Sigmoid colon (tissue), 6 donors: ENCODE measurements at regions not wholly inside any gene's neighbourhood (a gene's known extent, or its start where the extent isn't known, plus 50 kb on each side); places are given as distances from the start of the nearest gene placed in this dataset.

Source experiments
- DNase-seq: peaks from one replicate; pipeline ENCODE4 v3.0.0-alpha.2; 2019
- H3K27ac ChIP-seq, 4 donors: fragments of 200-600 bp; sonication (generic); one replicate each; pipeline ENCODE4 v1.5.1; 2016 to 2019; ENCODE audit warnings: mild to moderate bottlenecking in 1 of 4
- H3K27me3 ChIP-seq, 3 donors: fragments of 200-600 bp; sonication (generic); one replicate each; pipeline ENCODE4 v1.5.1; 2019; ENCODE audit warnings: mild to moderate bottlenecking in 1 of 3
- H3K36me3 ChIP-seq, 4 donors: fragments of 200-600 bp; sonication (generic); one replicate each; pipeline ENCODE4 v1.5.1; 2016 to 2019
- H3K4me1 ChIP-seq, 4 donors: fragments of 200-600 bp; sonication (generic); one replicate each; pipeline ENCODE4 v1.5.1; 2017 to 2019
- H3K4me3 ChIP-seq, 4 donors: fragments of 200-600 bp; sonication (generic); one replicate each; pipeline ENCODE4 v1.5.1; 2017 to 2019; ENCODE audit warnings: mild to moderate bottlenecking in 2 of 4, moderate library complexity in 1 of 4
- H3K9me3 ChIP-seq, 4 donors: fragments of 200-600 bp in 3 of 4; sonication (generic) in 3 of 4; one replicate each; pipeline versions ENCODE4 v1.5.1 to v1.6.1; 2013 to 2019
- CTCF ChIP-seq, 4 experiments: fragments of 450-650 bp in 3 of 4; fragments of 200-600 bp in 1 of 4; IDR thresholded peaks; one replicate each; pipeline ENCODE4 v1.5.1; 2016 to 2019; ENCODE audit warnings: antibody characterized with exemption in 4 of 4, mild to moderate bottlenecking in 3 of 4, moderate library complexity in 2 of 4
- EP300 ChIP-seq, 4 donors: sonication (generic); formaldehyde crosslinking; IDR thresholded peaks; one replicate each; pipeline ENCODE4 v1.6.1; 2017; ENCODE audit warnings: antibody characterized with exemption in 4 of 4
- POLR2A ChIP-seq, 2 donors: fragments of 450-650 bp; IDR thresholded peaks; one replicate each; pipeline ENCODE4 v1.6.1; 2016; ENCODE audit warnings: antibody characterized with exemption in 2 of 2, mild to moderate bottlenecking in 2 of 2, moderate library complexity in 2 of 2
- POLR2AphosphoS5 ChIP-seq, 4 donors: sonication (generic); formaldehyde crosslinking; IDR thresholded peaks; one replicate each; pipeline ENCODE4 v1.6.1; 2017; ENCODE audit warnings: antibody characterized with exemption in 4 of 4
- WGBS, 2 donors: extraction: QIAGEN DNeasy Blood & Tissue Kit; methylation state at CpG; one replicate each; pipeline ENCODE4 v1.1.7; 2013; 5-methylcytosine and 5-hydroxymethylcytosine counted together
- intact Hi-C: fragments of 100-400 bp; cut with DNase I; formaldehyde crosslinking; loops from one replicate; pipeline ENCODE4 v1.15.1; 2023
- donor health status: healthy with polysubstance abuse.
- donor health status: healthy.

GRCh38 chr11:92829121-92829520, 140.3 kb upstream of the MTNR1B start:
- H3K4me3 ChIP-seq, result no peak overlapping the region
- no peaks in the 10 kb centered on the region for H3K27me3 ChIP-seq
- TF ChIP-seq CTCF (IDR thresholded peaks at IDR 0.05) (no peak), EP300 (IDR thresholded peaks at IDR 0.05) (no peak), POLR2AphosphoS5 (IDR thresholded peaks at IDR 0.05) (no peak), POLR2A (IDR thresholded peaks at IDR 0.05) (no peak)
- intact Hi-C loops, result no loop called here
- WGBS, 2 donors, result 93 to 95% methylated on average over 3 of the region's 3 CpGs
- H3K9me3 ChIP-seq, result no peaks in the 10 kb centered on the region
- H3K27ac ChIP-seq, result no peak overlapping the region
- no peak for DNase-seq
- no peaks in the 10 kb centered on the region for H3K36me3 ChIP-seq
- H3K4me1 ChIP-seq, result peaks cover 0 to 16% (median 10%) of the 10 kb centered on the region in 4 donors

- DNase-seq, result no peak
- Histone ChIP-seq H3K4me1 (peaks cover 0 to 16% (median 10%) of the 10 kb centered on the region in 4 donors), H3K36me3 (no peaks in the 10 kb centered on the region), H3K27me3 (no peaks in the 10 kb centered on the region), H3K4me3 (no peak overlapping the region), H3K27ac (no peak overlapping the region), H3K9me3 (no peaks in the 10 kb centered on the region)
- TF ChIP-seq POLR2A (IDR thresholded peaks at IDR 0.05) (no peak), EP300 (IDR thresholded peaks at IDR 0.05) (no peak), POLR2AphosphoS5 (IDR thresholded peaks at IDR 0.05) (no peak), CTCF (IDR thresholded peaks at IDR 0.05) (no peak)
- intact Hi-C loops, result no loop called here
Observed at GRCh38 chr11:92829671-92830070, 139.8 kb upstream of the MTNR1B start.

GRCh38 chr11:92830377-92831155, 138.9 kb upstream of the MTNR1B start:
- WGBS, 2 donors, result 62 to 84% methylated on average over 5 of the region's 5 CpGs
- Histone ChIP-seq H3K27me3 (no peaks in the 10 kb centered on the region), H3K4me3 (no peak overlapping the region), H3K4me1 (peaks cover 0 to 16% (median 10%) of the 10 kb centered on the region in 4 donors), H3K36me3 (no peaks in the 10 kb centered on the region), H3K9me3 (no peaks in the 10 kb centered on the region), H3K27ac (no peak overlapping the region)
- intact Hi-C loops, result no loop called here
- no peak for DNase-seq
- no peak for TF ChIP-seq POLR2A (IDR thresholded peaks at IDR 0.05)
- no peak for TF ChIP-seq POLR2AphosphoS5 (IDR thresholded peaks at IDR 0.05)
- TF ChIP-seq CTCF (IDR thresholded peaks at IDR 0.05), result no peak
- no peak for TF ChIP-seq EP300 (IDR thresholded peaks at IDR 0.05)

GRCh38 chr11:92834296-92835020, 135.0 kb upstream of the MTNR1B start:
- Histone ChIP-seq H3K27me3 (no peaks in the 10 kb centered on the region), H3K4me3 (no peak overlapping the region), H3K36me3 (no peaks in the 10 kb centered on the region), H3K9me3 (no peaks in the 10 kb centered on the region), H3K27ac (no peak overlapping the region), H3K4me1 (no peaks in the 10 kb centered on the region)
- no peak for DNase-seq
- WGBS, 2 donors, result 71 to 75% methylated on average over 3 of the region's 3 CpGs
- intact Hi-C loops, result no loop called here
- TF ChIP-seq EP300 (IDR thresholded peaks at IDR 0.05), result no peak
- no peak for TF ChIP-seq CTCF (IDR thresholded peaks at IDR 0.05)
- no peak for TF ChIP-seq POLR2AphosphoS5 (IDR thresholded peaks at IDR 0.05)
- TF ChIP-seq POLR2A (IDR thresholded peaks at IDR 0.05), result no peak
